Activated CD4-positive, CD25-positive, alpha-beta regulatory T cell treated with anti-CD3 and anti-CD28 coated beads, Interleukin-2, amount 50 U/mL, for 16 hours (primary cell): ENCODE measurements at regions not wholly inside any gene's neighbourhood (a gene's known extent, or its start where the extent isn't known, plus 50 kb on each side); places are given as distances from the start of the nearest gene placed in this dataset.

ENCODE experiments used
- DNase-seq: peaks from one replicate; pipeline ENCODE4 v3.0.0-alpha.2; 2020; ENCODE audit warnings: low read depth, low spot score

GRCh38 chr2:7286120-7286519 is 368.9 kb downstream of the RNF144A start:
- DNase-seq: no peak

GRCh38 chr2:7288484-7288883 is 371.3 kb downstream of the RNF144A start:
- DNase-seq: no peak

- no peak for DNase-seq
Measured at GRCh38 chr2:7289697-7290096, 372.5 kb downstream of the RNF144A start.

GRCh38 chr2:7292154-7292691 is 375.0 kb downstream of the RNF144A start:
- DNase-seq: no peak

GRCh38 chr2:7309582-7309981 is 392.4 kb downstream of the RNF144A start:
- no peak for DNase-seq

GRCh38 chr2:7324706-7325105 is 407.5 kb downstream of the RNF144A start:
- DNase-seq: no peak

GRCh38 chr2:7325186-7325585 is 408.0 kb downstream of the RNF144A start:
- DNase-seq: no peak

- DNase-seq: no peak
Measured at GRCh38 chr2:7329465-7329864, 412.3 kb downstream of the RNF144A start.

GRCh38 chr2:7333189-7333765 is 416.1 kb downstream of the RNF144A start:
- no peak for DNase-seq

GRCh38 chr2:7333960-7334493 is 416.8 kb downstream of the RNF144A start:
- no peak for DNase-seq

GRCh38 chr2:7338961-7339360 is 421.7 kb downstream of the RNF144A start:
- no peak for DNase-seq

GRCh38 chr2:7346336-7346735 is 429.1 kb downstream of the RNF144A start:
- DNase-seq: no peak

GRCh38 chr2:7348761-7349160 is 431.5 kb downstream of the RNF144A start:
- no peak for DNase-seq

- DNase-seq: no peak
Measured at GRCh38 chr2:7352191-7352590, 435.0 kb downstream of the RNF144A start.

- DNase-seq: no peak
Measured at GRCh38 chr2:7353571-7353970, 436.4 kb downstream of the RNF144A start.

GRCh38 chr2:7355781-7356180 is 438.6 kb downstream of the RNF144A start:
- DNase-seq: no peak

- no peak for DNase-seq
Measured at GRCh38 chr2:7356909-7357584, 439.8 kb downstream of the RNF144A start.

GRCh38 chr2:7357993-7358392 is 440.8 kb downstream of the RNF144A start:
- DNase-seq: no peak

- no peak for DNase-seq
Measured at GRCh38 chr2:7358865-7359447, 441.7 kb downstream of the RNF144A start.

- no peak for DNase-seq
Measured at GRCh38 chr2:7363906-7364305, 446.7 kb downstream of the RNF144A start.

- no peak for DNase-seq
Measured at GRCh38 chr2:7368211-7368610, 451.0 kb downstream of the RNF144A start.

GRCh38 chr2:7373156-7373555 is 455.9 kb downstream of the RNF144A start:
- no peak for DNase-seq

- no peak for DNase-seq
Measured at GRCh38 chr2:7375901-7376300, 458.7 kb downstream of the RNF144A start.
